Liver (tissue), 8 donors: ENCODE measurements at regions not wholly inside any gene's neighbourhood (a gene's known extent, or its start where the extent isn't known, plus 50 kb on each side); places are given as distances from the start of the nearest gene placed in this dataset.

Experiments
- DNase-seq: peaks from one replicate; pipeline ENCODE4 v3.0.0-alpha.2; 2017; ENCODE audit warnings: low spot score
- H3K27ac ChIP-seq, 2 donors: one replicate each; pipeline ENCODE4 v1.7.0; 2013; ENCODE audit warnings: inconsistent platforms in 2 of 2, low read length in 2 of 2, control low read depth in 1 of 2, low read depth in 1 of 2, mild to moderate bottlenecking in 1 of 2
- H3K27me3 ChIP-seq, 4 donors: one replicate each; pipeline versions ENCODE4 v1.6.1 to v1.7.0; 2013; ENCODE audit warnings: low read length in 3 of 4, inconsistent platforms in 1 of 4, mild to moderate bottlenecking in 1 of 4, moderate library complexity in 1 of 4; ENCODE audit not compliant: control insufficient read depth in 4 of 4, insufficient read depth in 4 of 4
- H3K36me3 ChIP-seq, 4 donors: one replicate each; pipeline versions ENCODE4 v1.6.1 to v1.7.0; 2013; ENCODE audit warnings: low read length in 3 of 4, mild to moderate bottlenecking in 3 of 4, low read depth in 1 of 4, moderate library complexity in 1 of 4; ENCODE audit not compliant: control insufficient read depth in 4 of 4, insufficient read depth in 3 of 4
- H3K4me1 ChIP-seq, 4 donors: one replicate each; pipeline versions ENCODE4 v1.6.1 to v1.7.0; 2013; ENCODE audit warnings: low read length in 3 of 4, mild to moderate bottlenecking in 3 of 4, moderate library complexity in 1 of 4; ENCODE audit not compliant: control insufficient read depth in 4 of 4, insufficient read depth in 4 of 4
- H3K4me3 ChIP-seq, 3 donors: one replicate each; pipeline versions ENCODE4 v1.6.1 to v1.7.0; 2013; ENCODE audit warnings: low read length in 3 of 3, control low read depth in 1 of 3, low read depth in 1 of 3, mild to moderate bottlenecking in 1 of 3
- H3K9ac ChIP-seq, 2 donors: one replicate each; pipeline ENCODE4 v1.7.0; 2013; ENCODE audit warnings: low read length in 2 of 2, mild to moderate bottlenecking in 2 of 2, moderate library complexity in 2 of 2, control low read depth in 1 of 2, low read depth in 1 of 2
- H3K9me3 ChIP-seq, 4 donors: one replicate each; pipeline versions ENCODE4 v1.6.1 to v1.7.0; 2013; ENCODE audit warnings: low read length in 3 of 4; ENCODE audit not compliant: control insufficient read depth in 4 of 4
- EGR1 ChIP-seq, 2 donors: IDR thresholded peaks; 2 replicates each; pipeline ENCODE4 v1.6.1; 2016 to 2018; ENCODE audit warnings: antibody characterized with exemption in 2 of 2, low read depth in 2 of 2
- FOXA1 ChIP-seq: IDR thresholded peaks from 2 replicates; pipeline ENCODE4 v1.6.1; 2016; ENCODE audit warnings: antibody characterized with exemption
- GABPA ChIP-seq, 2 donors: IDR thresholded peaks in 1 of 2; conservative IDR thresholded peaks in 1 of 2; 2 replicates each; pipeline ENCODE4 v1.6.1; 2016; ENCODE audit warnings: antibody characterized with exemption in 2 of 2, mild to moderate bottlenecking in 1 of 2, moderate library complexity in 1 of 2
- HNF4A ChIP-seq, 2 donors: conservative IDR thresholded peaks; 2 replicates each; pipeline ENCODE4 v1.6.1; 2016; ENCODE audit warnings: antibody characterized with exemption in 2 of 2, mild to moderate bottlenecking in 2 of 2
- HNF4G ChIP-seq: IDR thresholded peaks from 2 replicates; pipeline ENCODE4 v1.6.1; 2016; ENCODE audit warnings: antibody characterized with exemption
- JUND ChIP-seq, 2 donors: IDR thresholded peaks; 2 replicates each; pipeline ENCODE4 v1.6.1; 2016; ENCODE audit warnings: antibody characterized with exemption in 2 of 2
- NR2F2 ChIP-seq: IDR thresholded peaks from 2 replicates; pipeline ENCODE4 v1.6.1; 2016; ENCODE audit warnings: antibody characterized with exemption
- RAD21 ChIP-seq, 2 donors: IDR thresholded peaks; 2 replicates each; pipeline ENCODE4 v1.6.1; 2016; ENCODE audit warnings: antibody characterized with exemption in 2 of 2, mild to moderate bottlenecking in 2 of 2
- RXRA ChIP-seq, 2 donors: IDR thresholded peaks; 2 replicates each; pipeline ENCODE4 v1.6.1; 2017 to 2018; ENCODE audit warnings: antibody characterized with exemption in 2 of 2, mild to moderate bottlenecking in 1 of 2
- SP1 ChIP-seq: IDR thresholded peaks from 2 replicates; pipeline ENCODE4 v1.6.1; 2018; ENCODE audit warnings: antibody characterized with exemption, mild to moderate bottlenecking
- TAF1 ChIP-seq: conservative IDR thresholded peaks from 2 replicates; pipeline ENCODE4 v1.6.1; 2016; ENCODE audit warnings: antibody characterized with exemption, mild to moderate bottlenecking
- YY1 ChIP-seq: IDR thresholded peaks from 2 replicates; pipeline ENCODE4 v1.6.1; 2016; ENCODE audit warnings: antibody characterized with exemption, mild to moderate bottlenecking
- WGBS: extraction: QIAGEN DNeasy Blood & Tissue Kit; methylation state at CpG from one replicate; pipeline ENCODE4 v1.1.7; 2013; 5-methylcytosine and 5-hydroxymethylcytosine counted together
- TF ChIP-seq, protein P1 (sequence below): fragments of 150-350 bp; IDR thresholded peaks from 2 replicates; pipeline ENCODE4 v1.5.1; 2017; ENCODE audit warnings: improper control_type of control experiment, low read depth, low read length; ENCODE audit not compliant: missing input control
- TF ChIP-seq, protein P2 (sequence below): IDR thresholded peaks from 2 replicates; pipeline ENCODE4 v1.6.1; 2016; ENCODE audit warnings: antibody characterized with exemption
- TF ChIP-seq, protein P3 (sequence below): IDR thresholded peaks from 2 replicates; pipeline ENCODE4 v1.6.1; 2016; ENCODE audit warnings: antibody characterized with exemption
- TF ChIP-seq, protein P4 (sequence below): IDR thresholded peaks from 2 replicates; pipeline ENCODE4 v1.6.1; 2016; ENCODE audit warnings: antibody characterized with exemption
- TF ChIP-seq, protein P5 (sequence below): IDR thresholded peaks from 2 replicates; pipeline ENCODE4 v1.6.1; 2016; ENCODE audit warnings: antibody characterized with exemption, mild to moderate bottlenecking
- donor health status: healthy.
- donor health status: healthy.
- donor health status: healthy.
- donor health status: healthy.
- donor health status: healthy.

DNA sequence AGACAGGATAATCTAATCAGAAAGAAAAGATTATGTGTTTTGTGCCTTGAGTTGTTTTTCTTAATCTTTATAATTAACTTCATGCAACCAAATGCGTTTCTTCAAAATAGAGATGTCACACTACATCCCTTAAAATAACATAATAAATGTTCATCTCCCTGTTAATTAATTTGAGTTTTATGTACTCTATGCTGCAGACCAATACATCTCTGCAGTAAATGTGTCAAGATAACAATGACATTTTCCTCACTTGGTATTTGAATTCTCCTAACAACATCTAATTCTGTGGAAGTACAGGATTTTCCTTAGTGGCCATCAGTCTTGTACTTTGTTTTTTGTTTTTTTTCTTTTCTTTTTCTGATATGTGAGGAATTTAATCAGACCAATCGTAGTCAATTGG, 279.2 kb upstream of the TYRP1 start:
- H3K27me3 ChIP-seq: peaks cover 0 to 2% (median 0%) of the 10 kb centered on the region in 4 donors
- no peak overlapping the region for H3K4me3 ChIP-seq
- DNase-seq: no peak
- no peak overlapping the region for H3K27ac ChIP-seq
- no peak overlapping the region for H3K9ac ChIP-seq
- TF ChIP-seq, protein P1, sequence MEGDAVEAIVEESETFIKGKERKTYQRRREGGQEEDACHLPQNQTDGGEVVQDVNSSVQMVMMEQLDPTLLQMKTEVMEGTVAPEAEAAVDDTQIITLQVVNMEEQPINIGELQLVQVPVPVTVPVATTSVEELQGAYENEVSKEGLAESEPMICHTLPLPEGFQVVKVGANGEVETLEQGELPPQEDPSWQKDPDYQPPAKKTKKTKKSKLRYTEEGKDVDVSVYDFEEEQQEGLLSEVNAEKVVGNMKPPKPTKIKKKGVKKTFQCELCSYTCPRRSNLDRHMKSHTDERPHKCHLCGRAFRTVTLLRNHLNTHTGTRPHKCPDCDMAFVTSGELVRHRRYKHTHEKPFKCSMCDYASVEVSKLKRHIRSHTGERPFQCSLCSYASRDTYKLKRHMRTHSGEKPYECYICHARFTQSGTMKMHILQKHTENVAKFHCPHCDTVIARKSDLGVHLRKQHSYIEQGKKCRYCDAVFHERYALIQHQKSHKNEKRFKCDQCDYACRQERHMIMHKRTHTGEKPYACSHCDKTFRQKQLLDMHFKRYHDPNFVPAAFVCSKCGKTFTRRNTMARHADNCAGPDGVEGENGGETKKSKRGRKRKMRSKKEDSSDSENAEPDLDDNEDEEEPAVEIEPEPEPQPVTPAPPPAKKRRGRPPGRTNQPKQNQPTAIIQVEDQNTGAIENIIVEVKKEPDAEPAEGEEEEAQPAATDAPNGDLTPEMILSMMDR: no peak
- TF ChIP-seq SP1 (no peak), RAD21 (IDR thresholded peaks at IDR 0.05) (no peak), HNF4A (conservative IDR thresholded peaks at IDR 0.05) (no peak), YY1 (no peak), HNF4G (no peak), JUND (IDR thresholded peaks at IDR 0.05) (no peak), NR2F2 (no peak), TAF1 (no peak), GABPA (IDR thresholded peaks at IDR 0.05 in 1 of 2, conservative IDR thresholded peaks at IDR 0.05 in 1 of 2) (no peak), EGR1 (IDR thresholded peaks at IDR 0.05; ENCODE audit: low read depth in 2 of 2) (no peak)
- TF ChIP-seq, protein P2, sequence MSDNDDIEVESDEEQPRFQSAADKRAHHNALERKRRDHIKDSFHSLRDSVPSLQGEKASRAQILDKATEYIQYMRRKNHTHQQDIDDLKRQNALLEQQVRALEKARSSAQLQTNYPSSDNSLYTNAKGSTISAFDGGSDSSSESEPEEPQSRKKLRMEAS: no peak
- TF ChIP-seq, protein P3, sequence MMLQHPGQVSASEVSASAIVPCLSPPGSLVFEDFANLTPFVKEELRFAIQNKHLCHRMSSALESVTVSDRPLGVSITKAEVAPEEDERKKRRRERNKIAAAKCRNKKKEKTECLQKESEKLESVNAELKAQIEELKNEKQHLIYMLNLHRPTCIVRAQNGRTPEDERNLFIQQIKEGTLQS: no peak
- TF ChIP-seq, protein P4, sequence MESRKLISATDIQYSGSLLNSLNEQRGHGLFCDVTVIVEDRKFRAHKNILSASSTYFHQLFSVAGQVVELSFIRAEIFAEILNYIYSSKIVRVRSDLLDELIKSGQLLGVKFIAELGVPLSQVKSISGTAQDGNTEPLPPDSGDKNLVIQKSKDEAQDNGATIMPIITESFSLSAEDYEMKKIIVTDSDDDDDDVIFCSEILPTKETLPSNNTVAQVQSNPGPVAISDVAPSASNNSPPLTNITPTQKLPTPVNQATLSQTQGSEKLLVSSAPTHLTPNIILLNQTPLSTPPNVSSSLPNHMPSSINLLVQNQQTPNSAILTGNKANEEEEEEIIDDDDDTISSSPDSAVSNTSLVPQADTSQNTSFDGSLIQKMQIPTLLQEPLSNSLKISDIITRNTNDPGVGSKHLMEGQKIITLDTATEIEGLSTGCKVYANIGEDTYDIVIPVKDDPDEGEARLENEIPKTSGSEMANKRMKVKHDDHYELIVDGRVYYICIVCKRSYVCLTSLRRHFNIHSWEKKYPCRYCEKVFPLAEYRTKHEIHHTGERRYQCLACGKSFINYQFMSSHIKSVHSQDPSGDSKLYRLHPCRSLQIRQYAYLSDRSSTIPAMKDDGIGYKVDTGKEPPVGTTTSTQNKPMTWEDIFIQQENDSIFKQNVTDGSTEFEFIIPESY: no peak
- H3K4me1 ChIP-seq: no peaks in the 10 kb centered on the region
- no peaks in the 10 kb centered on the region for H3K36me3 ChIP-seq
- WGBS: 44% methylated on average over 2 of the region's 2 CpGs
- no peaks in the 10 kb centered on the region for H3K9me3 ChIP-seq

DNA sequence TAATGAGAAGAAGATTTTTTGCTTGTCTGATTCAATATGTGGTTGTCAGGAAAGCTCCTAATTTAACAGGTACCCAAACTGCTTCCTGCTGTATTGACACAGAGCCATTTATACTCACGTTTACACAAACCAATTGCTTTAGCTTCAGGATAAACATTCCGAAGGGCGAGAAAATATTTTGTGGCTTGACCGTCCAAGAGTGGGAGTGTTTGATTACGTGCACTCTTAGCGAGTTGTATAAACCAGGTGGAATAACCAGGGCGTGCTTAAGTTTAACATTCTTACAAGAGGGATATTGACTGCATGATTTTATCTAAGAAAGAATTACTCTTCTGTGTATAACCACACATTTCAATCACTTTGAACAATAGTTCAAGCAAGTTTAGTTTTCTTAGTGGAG, 278.7 kb upstream of the TYRP1 start:
- no peaks in the 10 kb centered on the region for H3K9me3 ChIP-seq
- TF ChIP-seq, protein P3: no peak
- TF ChIP-seq, protein P2: no peak
- TF ChIP-seq EGR1 (IDR thresholded peaks at IDR 0.05; ENCODE audit: low read depth in 2 of 2): no peak
- TF ChIP-seq JUND (IDR thresholded peaks at IDR 0.05): no peak
- no peak for TF ChIP-seq GABPA (IDR thresholded peaks at IDR 0.05 in 1 of 2, conservative IDR thresholded peaks at IDR 0.05 in 1 of 2)
- no peak for TF ChIP-seq HNF4G
- no peak for TF ChIP-seq RXRA (IDR thresholded peaks at IDR 0.05)
- no peak for TF ChIP-seq FOXA1
- no peak for TF ChIP-seq SP1
- no peak for TF ChIP-seq NR2F2
- TF ChIP-seq TAF1: no peak
- TF ChIP-seq, protein P4: no peak
- no peak for TF ChIP-seq YY1
- TF ChIP-seq, protein P5, sequence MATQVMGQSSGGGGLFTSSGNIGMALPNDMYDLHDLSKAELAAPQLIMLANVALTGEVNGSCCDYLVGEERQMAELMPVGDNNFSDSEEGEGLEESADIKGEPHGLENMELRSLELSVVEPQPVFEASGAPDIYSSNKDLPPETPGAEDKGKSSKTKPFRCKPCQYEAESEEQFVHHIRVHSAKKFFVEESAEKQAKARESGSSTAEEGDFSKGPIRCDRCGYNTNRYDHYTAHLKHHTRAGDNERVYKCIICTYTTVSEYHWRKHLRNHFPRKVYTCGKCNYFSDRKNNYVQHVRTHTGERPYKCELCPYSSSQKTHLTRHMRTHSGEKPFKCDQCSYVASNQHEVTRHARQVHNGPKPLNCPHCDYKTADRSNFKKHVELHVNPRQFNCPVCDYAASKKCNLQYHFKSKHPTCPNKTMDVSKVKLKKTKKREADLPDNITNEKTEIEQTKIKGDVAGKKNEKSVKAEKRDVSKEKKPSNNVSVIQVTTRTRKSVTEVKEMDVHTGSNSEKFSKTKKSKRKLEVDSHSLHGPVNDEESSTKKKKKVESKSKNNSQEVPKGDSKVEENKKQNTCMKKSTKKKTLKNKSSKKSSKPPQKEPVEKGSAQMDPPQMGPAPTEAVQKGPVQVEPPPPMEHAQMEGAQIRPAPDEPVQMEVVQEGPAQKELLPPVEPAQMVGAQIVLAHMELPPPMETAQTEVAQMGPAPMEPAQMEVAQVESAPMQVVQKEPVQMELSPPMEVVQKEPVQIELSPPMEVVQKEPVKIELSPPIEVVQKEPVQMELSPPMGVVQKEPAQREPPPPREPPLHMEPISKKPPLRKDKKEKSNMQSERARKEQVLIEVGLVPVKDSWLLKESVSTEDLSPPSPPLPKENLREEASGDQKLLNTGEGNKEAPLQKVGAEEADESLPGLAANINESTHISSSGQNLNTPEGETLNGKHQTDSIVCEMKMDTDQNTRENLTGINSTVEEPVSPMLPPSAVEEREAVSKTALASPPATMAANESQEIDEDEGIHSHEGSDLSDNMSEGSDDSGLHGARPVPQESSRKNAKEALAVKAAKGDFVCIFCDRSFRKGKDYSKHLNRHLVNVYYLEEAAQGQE: no peak
- 26% methylated on average over 7 of the region's 7 CpGs for WGBS
- H3K27ac ChIP-seq: no peak overlapping the region
- no peak for DNase-seq
- H3K4me3 ChIP-seq: no peak overlapping the region
- peaks cover 0 to 2% (median 0%) of the 10 kb centered on the region in 4 donors for H3K27me3 ChIP-seq
- H3K36me3 ChIP-seq: no peaks in the 10 kb centered on the region
- no peaks in the 10 kb centered on the region for H3K4me1 ChIP-seq
- H3K9ac ChIP-seq: no peak overlapping the region
